ENCODE measurements at regions not wholly inside any gene's neighbourhood (a gene's known extent, or its start where the extent isn't known, plus 50 kb on each side); places are given as distances from the start of the nearest gene placed in this dataset.

DNA sequence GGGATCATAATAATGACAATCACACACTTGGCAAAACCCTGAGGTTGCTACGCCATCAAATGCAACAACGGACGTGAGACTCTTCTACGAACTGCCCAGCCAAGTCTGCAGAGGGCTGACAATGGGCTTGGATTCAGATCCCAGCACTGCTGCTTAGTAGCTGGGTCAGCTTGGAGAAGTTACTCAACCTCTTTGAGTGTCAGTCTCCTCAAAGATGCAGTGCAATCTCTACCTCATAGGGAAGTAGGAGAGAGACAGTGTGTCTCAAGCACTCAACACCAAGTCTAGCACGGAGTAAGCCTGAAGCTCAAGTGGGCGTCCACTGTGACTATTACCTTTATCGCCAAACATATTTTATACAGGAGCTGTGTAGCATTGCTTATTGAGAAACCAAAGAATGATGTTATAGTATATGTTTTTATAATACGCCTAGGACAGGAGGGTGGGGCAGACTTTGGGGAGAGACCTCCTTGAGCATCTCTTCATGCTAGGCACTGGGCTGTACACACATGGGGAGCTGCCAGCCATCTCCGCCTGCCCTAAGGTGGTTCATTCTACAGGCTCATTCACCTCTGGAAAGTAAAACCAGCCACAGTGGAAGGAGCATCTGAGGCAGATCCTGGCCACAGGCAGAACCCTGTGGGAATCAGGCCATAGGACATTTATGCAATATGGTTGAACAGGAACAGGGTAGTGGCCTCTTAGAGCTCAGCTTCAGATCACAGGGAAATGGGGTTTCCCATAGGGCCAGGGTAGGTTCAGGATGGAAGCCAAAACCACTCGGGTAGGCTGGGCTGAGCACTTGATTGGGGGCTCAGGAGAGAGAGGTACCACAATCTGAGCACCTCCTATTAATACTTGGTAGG is 160.2 kb downstream of the MRPL14 start:
- no peak for DNase-seq
- Histone ChIP-seq H3K4me3 (no peak overlapping the region), H3K36me3 (no peaks in the 10 kb centered on the region), H3K9me3 (no peaks in the 10 kb centered on the region), H3K27ac (no peak overlapping the region), H3K27me3 (no peaks in the 10 kb centered on the region), H3K4me1 (peaks cover 9 to 17% (median 16%) of the 10 kb centered on the region in 4 donors)
- intact Hi-C loops (cut with DNase I; ENCODE audit: low total_unique reads) = no loop called here
- 78 to 97% (median 90%) methylated on average over 10 of the region's 10 CpGs for WGBS, 5 donors
- TF ChIP-seq POLR2AphosphoS5 (IDR thresholded peaks at IDR 0.05) = no peak
- no peak for TF ChIP-seq POLR2A (IDR thresholded peaks at IDR 0.05)
- TF ChIP-seq, protein P1, sequence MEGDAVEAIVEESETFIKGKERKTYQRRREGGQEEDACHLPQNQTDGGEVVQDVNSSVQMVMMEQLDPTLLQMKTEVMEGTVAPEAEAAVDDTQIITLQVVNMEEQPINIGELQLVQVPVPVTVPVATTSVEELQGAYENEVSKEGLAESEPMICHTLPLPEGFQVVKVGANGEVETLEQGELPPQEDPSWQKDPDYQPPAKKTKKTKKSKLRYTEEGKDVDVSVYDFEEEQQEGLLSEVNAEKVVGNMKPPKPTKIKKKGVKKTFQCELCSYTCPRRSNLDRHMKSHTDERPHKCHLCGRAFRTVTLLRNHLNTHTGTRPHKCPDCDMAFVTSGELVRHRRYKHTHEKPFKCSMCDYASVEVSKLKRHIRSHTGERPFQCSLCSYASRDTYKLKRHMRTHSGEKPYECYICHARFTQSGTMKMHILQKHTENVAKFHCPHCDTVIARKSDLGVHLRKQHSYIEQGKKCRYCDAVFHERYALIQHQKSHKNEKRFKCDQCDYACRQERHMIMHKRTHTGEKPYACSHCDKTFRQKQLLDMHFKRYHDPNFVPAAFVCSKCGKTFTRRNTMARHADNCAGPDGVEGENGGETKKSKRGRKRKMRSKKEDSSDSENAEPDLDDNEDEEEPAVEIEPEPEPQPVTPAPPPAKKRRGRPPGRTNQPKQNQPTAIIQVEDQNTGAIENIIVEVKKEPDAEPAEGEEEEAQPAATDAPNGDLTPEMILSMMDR (IDR thresholded peaks at IDR 0.05) = no peak
- no peak for TF ChIP-seq EP300 (IDR thresholded peaks at IDR 0.05)

- no peaks in the 10 kb centered on the region for H3K36me3 ChIP-seq
- intact Hi-C loops (cut with DNase I; ENCODE audit: low total_unique reads) = no loop called here
- H3K27me3 ChIP-seq = no peaks in the 10 kb centered on the region
- TF ChIP-seq EP300 (IDR thresholded peaks at IDR 0.05) = no peak
- no peak for TF ChIP-seq POLR2A (IDR thresholded peaks at IDR 0.05)
- TF ChIP-seq, protein P1 (IDR thresholded peaks at IDR 0.05) = no peak
- no peak for TF ChIP-seq POLR2AphosphoS5 (IDR thresholded peaks at IDR 0.05)
- H3K4me3 ChIP-seq = no peak overlapping the region
- no peaks in the 10 kb centered on the region for H3K9me3 ChIP-seq
- H3K4me1 ChIP-seq = peaks cover 3 to 9% (median 8%) of the 10 kb centered on the region in 4 donors
- no peak overlapping the region for H3K27ac ChIP-seq
- DNase-seq = no peak
Measured at GRCh38 chr6:43966374-43966658, 160.9 kb downstream of the MRPL14 start.

GRCh38 chr6:43965628-43966373 is 161.5 kb downstream of the MRPL14 start:
- DNase-seq = no peak
- no peaks in the 10 kb centered on the region for H3K9me3 ChIP-seq
- intact Hi-C loops (cut with DNase I; ENCODE audit: low total_unique reads) = no loop called here
- peaks cover 0 to 4% (median 3%) of the 10 kb centered on the region in 4 donors for H3K4me1 ChIP-seq
- no peak overlapping the region for H3K27ac ChIP-seq
- H3K4me3 ChIP-seq = no peak overlapping the region
- H3K27me3 ChIP-seq = no peaks in the 10 kb centered on the region
- H3K36me3 ChIP-seq = no peaks in the 10 kb centered on the region
- 88 to 95% (median 91%) methylated on average over 3 of the region's 3 CpGs for WGBS, 5 donors
- TF ChIP-seq POLR2AphosphoS5 (IDR thresholded peaks at IDR 0.05) = no peak
- TF ChIP-seq, protein P1 (IDR thresholded peaks at IDR 0.05) = no peak
- TF ChIP-seq EP300 (IDR thresholded peaks at IDR 0.05) = no peak
- no peak for TF ChIP-seq POLR2A (IDR thresholded peaks at IDR 0.05)

- intact Hi-C loops (cut with DNase I; ENCODE audit: low total_unique reads) = no loop called here
- TF ChIP-seq POLR2A (IDR thresholded peaks at IDR 0.05) (no peak), EP300 (IDR thresholded peaks at IDR 0.05) (no peak), POLR2AphosphoS5 (IDR thresholded peaks at IDR 0.05) (no peak)
- TF ChIP-seq, protein P1 (IDR thresholded peaks at IDR 0.05) = no peak
- no peak for DNase-seq
Measured at GRCh38 chr6:43964659-43965570, 162.3 kb downstream of the MRPL14 start.

More at GRCh38 chr6:43964659-43965570, 162.3 kb downstream of the MRPL14 start:
- no peaks in the 10 kb centered on the region for H3K9me3 ChIP-seq
- H3K36me3 ChIP-seq = no peaks in the 10 kb centered on the region
- H3K4me3 ChIP-seq = no peak overlapping the region
- 68 to 81% (median 77%) methylated on average over 4 to 6 of the region's 6 CpGs for WGBS, 5 donors
- H3K27ac ChIP-seq = no peak overlapping the region
- no peaks in the 10 kb centered on the region for H3K4me1 ChIP-seq
- H3K27me3 ChIP-seq = no peaks in the 10 kb centered on the region
